Lower leg skin (tissue), 4 donors: ENCODE measurements at regions not wholly inside any gene's neighbourhood (a gene's known extent, or its start where the extent isn't known, plus 50 kb on each side); places are given as distances from the start of the nearest gene placed in this dataset.
"Not testable (repeated sequence)": the region's sequence is repeated elsewhere in the genome, so short reads cannot be mapped to it uniquely, and the experiment has no call there.

ENCODE experiments used
- DNase-seq, 2 donors: peaks; one replicate each; pipeline ENCODE4 v3.0.0-alpha.2; 2019; ENCODE audit warnings: low spot score in 2 of 2
- H3K4me3 ChIP-seq: fragments of 200-600 bp; sonication (generic); 2 replicates; pipeline ENCODE4 v1.5.1; 2017; ENCODE audit warnings: mild to moderate bottlenecking, low read depth; ENCODE audit not compliant: poor library complexity, severe bottlenecking
- POLR2A ChIP-seq, 2 donors: fragments of 450-650 bp; IDR thresholded peaks; one replicate each; pipeline ENCODE4 v1.6.1; 2016 to 2017; ENCODE audit warnings: antibody characterized with exemption in 2 of 2, mild to moderate bottlenecking in 1 of 2, moderate library complexity in 1 of 2
- WGBS, 2 donors: methylation state at CpG; one replicate each; pipeline ENCODE4 v1.1.5; 2018; 5-methylcytosine and 5-hydroxymethylcytosine counted together
- intact Hi-C: fragments of 100-400 bp; cut with DNase I; formaldehyde crosslinking; loops from one replicate; pipeline ENCODE4 v1.15.0; 2023; ENCODE audit warnings: low total_unique reads
- TF ChIP-seq, protein P1 (sequence below), 3 donors: fragments of 450-650 bp; IDR thresholded peaks; one replicate each; pipeline ENCODE4 v1.5.1; 2016; ENCODE audit warnings: antibody characterized with exemption in 3 of 3, mild to moderate bottlenecking in 3 of 3, moderate library complexity in 2 of 3

DNA sequence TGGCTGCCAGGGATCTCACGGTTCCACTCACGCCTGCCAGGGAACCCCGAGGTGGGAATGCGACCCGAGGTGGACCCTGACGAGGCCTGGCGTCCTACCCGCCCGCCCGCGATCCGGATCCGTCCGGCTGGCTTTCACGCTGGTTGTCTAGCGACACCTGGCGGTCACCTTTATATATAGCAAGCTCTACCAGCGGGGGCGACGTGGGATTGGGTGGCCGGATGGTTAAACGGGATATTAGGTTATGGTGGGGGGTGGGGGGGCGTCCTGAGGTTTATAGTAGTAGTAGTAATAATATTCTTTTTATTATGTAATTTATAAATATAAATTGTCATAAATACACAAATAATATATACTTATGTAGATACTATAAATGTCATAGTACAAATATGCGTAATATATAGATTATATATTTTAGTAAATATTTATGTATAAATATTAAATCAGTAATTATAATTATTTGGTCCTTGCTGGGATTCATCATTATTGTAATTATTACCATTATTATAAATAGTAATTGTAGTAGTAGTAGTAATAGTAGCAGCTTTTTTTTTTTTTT lies 136.9 kb downstream of the KCNJ12 start:
- H3K4me3 ChIP-seq, result no peak overlapping the region
- TF ChIP-seq, protein P1, sequence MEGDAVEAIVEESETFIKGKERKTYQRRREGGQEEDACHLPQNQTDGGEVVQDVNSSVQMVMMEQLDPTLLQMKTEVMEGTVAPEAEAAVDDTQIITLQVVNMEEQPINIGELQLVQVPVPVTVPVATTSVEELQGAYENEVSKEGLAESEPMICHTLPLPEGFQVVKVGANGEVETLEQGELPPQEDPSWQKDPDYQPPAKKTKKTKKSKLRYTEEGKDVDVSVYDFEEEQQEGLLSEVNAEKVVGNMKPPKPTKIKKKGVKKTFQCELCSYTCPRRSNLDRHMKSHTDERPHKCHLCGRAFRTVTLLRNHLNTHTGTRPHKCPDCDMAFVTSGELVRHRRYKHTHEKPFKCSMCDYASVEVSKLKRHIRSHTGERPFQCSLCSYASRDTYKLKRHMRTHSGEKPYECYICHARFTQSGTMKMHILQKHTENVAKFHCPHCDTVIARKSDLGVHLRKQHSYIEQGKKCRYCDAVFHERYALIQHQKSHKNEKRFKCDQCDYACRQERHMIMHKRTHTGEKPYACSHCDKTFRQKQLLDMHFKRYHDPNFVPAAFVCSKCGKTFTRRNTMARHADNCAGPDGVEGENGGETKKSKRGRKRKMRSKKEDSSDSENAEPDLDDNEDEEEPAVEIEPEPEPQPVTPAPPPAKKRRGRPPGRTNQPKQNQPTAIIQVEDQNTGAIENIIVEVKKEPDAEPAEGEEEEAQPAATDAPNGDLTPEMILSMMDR (IDR thresholded peaks at IDR 0.05), result peak in 1 of 3 donors; percentile 58
- no peak for TF ChIP-seq POLR2A (IDR thresholded peaks at IDR 0.05)
- peak; percentile 66 to 95 for DNase-seq
- WGBS, 2 donors, result 6% methylated on average over 15 to 19 of the region's 24 CpGs
- intact Hi-C loops, result loop anchor here (5.0 to 10.0 kb wide), 2 partner anchors 56 to 388 kb away; partner anchors contain the start of gene DHRS7B

DNA sequence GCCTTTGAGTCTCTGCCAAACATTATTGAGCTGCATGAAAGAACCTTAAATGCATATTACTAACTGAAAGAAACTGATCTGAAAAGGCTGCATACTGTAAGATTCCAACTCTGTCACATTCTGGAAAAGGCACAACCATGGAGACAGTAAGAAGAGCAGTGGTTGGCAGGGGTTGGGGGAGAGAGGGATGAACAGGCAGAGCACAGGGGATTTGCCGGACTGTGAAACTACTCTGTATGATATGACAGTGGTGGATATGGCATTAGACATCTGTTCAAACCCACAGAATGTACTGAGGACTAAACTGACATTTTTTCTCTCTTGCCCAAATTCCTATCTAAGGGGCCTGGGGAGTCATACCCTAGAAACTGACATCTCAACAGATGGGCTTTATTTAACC lies 138.4 kb downstream of the KCNJ12 start:
- not testable (repeated sequence) for H3K4me3 ChIP-seq
- DNase-seq, result peak in 1 of 2 donors; percentile 21
- intact Hi-C loops, result loop anchor here (5.0 to 10.0 kb wide), 2 partner anchors 57 to 390 kb away; partner anchors contain the start of gene DHRS7B
- 76 to 85% methylated on average over 1 of the region's 1 CpG for WGBS, 2 donors

DNA sequence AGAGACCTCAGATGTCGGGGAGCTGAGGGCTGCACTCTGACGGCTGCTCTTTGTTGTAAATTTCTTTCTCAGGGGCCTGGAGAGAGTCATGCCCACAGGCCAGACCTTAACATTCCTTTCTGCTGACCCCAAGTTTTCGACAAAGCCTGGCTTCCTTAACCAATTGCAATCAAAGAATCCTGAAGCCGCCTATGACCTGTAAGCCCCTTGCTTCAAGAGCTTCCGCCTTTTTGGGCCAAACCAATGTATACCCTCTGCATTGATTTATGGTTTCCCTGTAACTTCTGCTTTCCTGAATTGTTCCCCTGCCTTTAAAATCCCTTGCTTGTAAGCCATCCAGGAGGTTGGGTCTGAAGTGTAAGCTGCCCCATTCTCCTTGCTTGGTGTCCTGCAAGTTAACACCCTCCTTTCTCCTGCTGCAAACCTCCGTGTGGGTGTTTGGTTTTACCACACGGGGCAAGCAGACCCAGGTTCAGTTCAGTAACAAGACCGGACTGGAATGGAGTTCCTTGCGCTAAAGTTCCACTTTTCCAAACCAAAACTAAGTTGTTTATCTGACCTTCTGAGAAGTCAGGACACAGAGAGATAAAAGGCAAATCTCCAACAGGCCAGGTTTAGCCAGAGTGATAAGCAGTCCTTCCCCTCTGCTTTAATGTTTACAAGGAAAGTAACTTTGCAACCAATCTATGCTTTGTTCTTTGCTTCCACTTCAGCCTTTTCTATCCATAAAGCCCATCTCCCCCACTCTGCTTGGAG lies 141.6 kb downstream of the KCNJ12 start:
- no peak for TF ChIP-seq POLR2A (IDR thresholded peaks at IDR 0.05)
- TF ChIP-seq, protein P1 (IDR thresholded peaks at IDR 0.05), result no peak
- H3K4me3 ChIP-seq, result no peak overlapping the region
- intact Hi-C loops, result loop anchor here (10.0 kb wide), 1 partner anchor 393 kb away; the partner anchor contains the start of gene DHRS7B
- DNase-seq, result peak in 1 of 2 donors; percentile 10
- WGBS, 2 donors, result 76 to 79% methylated on average over 9 of the region's 9 CpGs

DNA sequence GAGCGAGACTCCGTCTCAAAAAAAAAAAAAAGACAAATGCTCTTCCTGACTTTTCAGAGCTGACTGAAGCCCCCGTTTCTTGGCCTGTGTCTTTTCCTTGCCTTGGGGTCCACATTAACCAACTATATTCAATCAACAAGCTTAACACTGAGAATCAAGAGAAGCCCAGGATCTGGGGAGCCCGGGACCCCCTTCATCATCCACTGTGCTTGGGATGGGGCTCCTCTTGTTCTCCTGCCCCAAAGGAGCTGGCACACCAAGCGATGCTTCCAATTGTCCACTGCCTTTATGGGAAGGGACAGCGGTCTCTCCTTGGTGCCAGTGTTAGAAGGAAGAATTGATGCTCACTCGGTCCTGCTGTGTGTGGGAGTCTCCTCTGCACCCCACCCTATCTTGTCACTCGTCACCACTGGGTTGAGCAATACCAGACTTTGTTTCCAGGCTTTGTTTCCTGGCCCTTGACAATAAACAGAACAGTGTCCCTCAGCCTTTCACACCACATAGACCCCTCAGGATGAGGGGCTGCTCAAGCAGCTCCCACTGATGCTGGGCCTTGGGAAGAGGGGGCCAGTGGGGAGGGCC lies 146.7 kb downstream of the KCNJ12 start:
- H3K4me3 ChIP-seq, result no peak overlapping the region
- 72 to 82% methylated on average over 8 of the region's 8 CpGs for WGBS, 2 donors
- TF ChIP-seq POLR2A (IDR thresholded peaks at IDR 0.05), result no peak
- TF ChIP-seq, protein P1 (IDR thresholded peaks at IDR 0.05), result no peak
- intact Hi-C loops, result no loop called here
- peak; percentile 36 to 70 for DNase-seq

DNA sequence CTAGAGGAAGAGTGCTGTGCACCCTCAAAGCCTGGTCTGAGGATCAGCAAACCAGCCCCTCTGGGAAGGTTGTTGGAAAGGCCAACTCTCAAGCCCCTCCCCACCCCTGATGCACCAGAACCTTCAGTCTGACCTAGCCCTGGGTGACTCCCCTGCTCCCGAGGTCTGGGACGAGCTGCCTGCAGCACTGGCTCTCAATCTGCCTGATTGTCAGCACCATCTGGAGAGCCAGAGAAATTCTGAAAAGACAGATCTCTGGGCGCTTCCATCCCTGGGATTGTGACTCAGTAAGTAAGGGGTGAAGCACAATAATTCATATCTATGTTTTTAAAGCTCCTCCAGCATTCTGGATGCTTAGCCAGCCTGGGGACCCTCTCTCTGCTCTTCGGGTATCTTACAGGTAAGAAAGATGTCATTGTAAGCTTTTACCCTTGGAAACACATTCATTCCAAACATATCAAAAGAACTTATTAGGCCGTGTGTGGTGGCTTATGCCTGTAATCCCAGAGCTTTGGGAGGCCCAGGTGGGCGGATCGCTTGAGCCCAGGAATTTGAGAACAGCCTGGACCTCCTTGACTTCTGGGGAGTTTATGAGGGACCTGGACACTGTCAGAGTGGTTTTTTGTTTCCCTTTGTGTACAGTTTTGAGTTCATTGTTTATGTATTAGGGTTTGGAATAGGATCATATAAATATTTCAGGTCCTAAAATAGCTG lies 147.5 kb downstream of the KCNJ12 start:
- WGBS, 2 donors, result 63 to 68% methylated on average over 7 of the region's 7 CpGs
- no peak for TF ChIP-seq POLR2A (IDR thresholded peaks at IDR 0.05)
- TF ChIP-seq, protein P1 (IDR thresholded peaks at IDR 0.05), result no peak
- intact Hi-C loops, result no loop called here
- peak in 1 of 2 donors; percentile 72 for DNase-seq
- H3K4me3 ChIP-seq, result no peak overlapping the region

DNA sequence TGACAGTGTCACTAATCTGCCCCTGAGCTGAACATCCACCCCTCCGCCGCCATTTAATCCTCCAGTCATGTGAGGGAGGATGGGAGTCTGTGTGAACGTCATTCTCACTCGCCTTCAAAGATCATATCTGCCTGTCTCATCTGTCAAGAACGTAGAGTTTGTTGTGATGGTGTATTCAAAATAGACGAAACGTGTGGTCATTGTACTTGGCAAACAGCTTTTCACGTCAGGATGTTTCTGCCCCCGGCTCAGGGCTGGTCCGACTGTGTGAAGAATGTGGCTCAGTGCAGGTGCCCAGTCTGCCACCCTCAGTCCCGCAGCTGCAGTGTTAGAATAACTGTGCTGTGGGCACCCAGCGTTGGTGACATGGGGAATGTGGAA lies 148.0 kb downstream of the KCNJ12 start:
- WGBS, 2 donors, result 77 to 80% methylated on average over 12 of the region's 12 CpGs
- intact Hi-C loops, result no loop called here
- DNase-seq, result peak in 1 of 2 donors; percentile 78
- H3K4me3 ChIP-seq, result no peak overlapping the region
- TF ChIP-seq, protein P1 (IDR thresholded peaks at IDR 0.05), result no peak
- no peak for TF ChIP-seq POLR2A (IDR thresholded peaks at IDR 0.05)
